ENCODE measurements at regions not wholly inside any gene's neighbourhood (a gene's known extent, or its start where the extent isn't known, plus 50 kb on each side); places are given as distances from the start of the nearest gene placed in this dataset.

DNA sequence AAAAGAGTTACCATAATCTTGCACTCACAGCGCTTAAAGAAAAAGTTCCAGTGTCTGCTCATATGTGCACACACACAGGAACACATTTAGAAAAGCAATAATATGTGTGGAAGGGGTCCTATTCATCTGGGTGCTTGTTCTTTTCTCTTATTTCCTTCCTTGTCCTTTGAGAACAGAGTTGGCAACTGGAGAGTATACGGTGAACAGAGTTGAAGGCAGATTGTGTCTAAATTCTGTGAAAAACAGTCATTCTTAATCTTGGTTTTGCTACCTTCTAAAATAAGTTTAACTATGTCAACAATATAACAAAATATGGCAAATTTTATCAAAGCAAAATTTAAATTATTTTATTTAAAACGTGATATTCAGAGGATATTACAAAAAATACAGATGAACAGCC, 365.1 kb upstream of the NOCT start:
- POLR2A ChIA-PET: no interaction called here
- Mint-ChIP-seq H3K4me3 (no peak overlapping the region), H3K4me1 (no peaks in the 10 kb centered on the region), H3K36me3 (ENCODE audit: low read depth) (no peaks in the 10 kb centered on the region), H3K9me3 (ENCODE audit: low read depth) (no peaks in the 10 kb centered on the region), H3K27ac (no peak overlapping the region), H3K27me3 (no peaks in the 10 kb centered on the region)
- DNase-seq (no peak), ATAC-seq (no peak)
- intact Hi-C loops (cut with DNase I, micrococcal nuclease): no loop called here
- CTCF ChIA-PET: no interaction called here

DNA sequence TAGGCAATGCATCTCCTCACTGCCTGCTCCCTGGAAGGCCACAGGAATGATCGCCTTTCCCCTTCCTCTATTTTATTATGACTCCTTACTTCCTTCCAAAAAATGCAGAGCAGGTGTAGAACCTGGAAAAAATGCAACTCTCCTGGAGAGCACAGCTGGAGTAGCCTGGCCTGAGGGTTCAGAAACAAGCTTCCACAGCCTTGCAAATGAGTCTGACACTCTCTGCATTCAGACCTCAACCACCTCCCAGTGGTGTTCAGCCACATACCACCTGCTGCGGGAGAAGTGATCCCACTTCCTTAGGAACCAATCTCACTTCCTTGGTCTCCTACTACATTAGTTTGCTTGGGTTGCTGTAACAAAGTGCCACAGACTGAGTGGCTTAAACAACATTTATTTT, 368.1 kb upstream of the NOCT start:
- Mint-ChIP-seq H3K36me3 (ENCODE audit: low read depth) (no peaks in the 10 kb centered on the region), H3K4me1 (no peaks in the 10 kb centered on the region), H3K4me3 (no peak overlapping the region), H3K27me3 (no peaks in the 10 kb centered on the region), H3K27ac (no peak overlapping the region), H3K9me3 (ENCODE audit: low read depth) (no peaks in the 10 kb centered on the region)
- ChIA-PET POLR2A (no interaction called here), CTCF (no interaction called here)
- DNase-seq (no peak), ATAC-seq (no peak)
- intact Hi-C loops (cut with DNase I, micrococcal nuclease): no loop called here

- DNase-seq (no peak), ATAC-seq (no peak)
- POLR2A ChIA-PET: no interaction called here
Observed at GRCh38 chr4:138646383-138646782, 369.2 kb upstream of the NOCT start.

GRCh38 chr4:138645289-138645688, 370.3 kb upstream of the NOCT start:
- H3K27me3 Mint-ChIP-seq: peaks cover 4% of the 10 kb centered on the region
- no peak for DNase-seq
- POLR2A ChIA-PET: no interaction called here
- ATAC-seq: no peak
- intact Hi-C loops (cut with DNase I, micrococcal nuclease): no loop called here
- H3K9me3 Mint-ChIP-seq (ENCODE audit: low read depth): no peaks in the 10 kb centered on the region
- H3K27ac Mint-ChIP-seq: no peak overlapping the region
- CTCF ChIA-PET: no interaction called here
- no peak overlapping the region for H3K4me3 Mint-ChIP-seq
- no peaks in the 10 kb centered on the region for H3K36me3 Mint-ChIP-seq (ENCODE audit: low read depth)
- H3K4me1 Mint-ChIP-seq: no peaks in the 10 kb centered on the region

More at GRCh38 chr4:138646383-138646782, 369.2 kb upstream of the NOCT start:
- Mint-ChIP-seq H3K4me3 (no peak overlapping the region), H3K36me3 (ENCODE audit: low read depth) (no peaks in the 10 kb centered on the region), H3K4me1 (no peaks in the 10 kb centered on the region), H3K27ac (no peak overlapping the region), H3K27me3 (peaks cover 4% of the 10 kb centered on the region), H3K9me3 (ENCODE audit: low read depth) (no peaks in the 10 kb centered on the region)
- CTCF ChIA-PET: no interaction called here
- intact Hi-C loops (cut with DNase I, micrococcal nuclease): no loop called here

DNA sequence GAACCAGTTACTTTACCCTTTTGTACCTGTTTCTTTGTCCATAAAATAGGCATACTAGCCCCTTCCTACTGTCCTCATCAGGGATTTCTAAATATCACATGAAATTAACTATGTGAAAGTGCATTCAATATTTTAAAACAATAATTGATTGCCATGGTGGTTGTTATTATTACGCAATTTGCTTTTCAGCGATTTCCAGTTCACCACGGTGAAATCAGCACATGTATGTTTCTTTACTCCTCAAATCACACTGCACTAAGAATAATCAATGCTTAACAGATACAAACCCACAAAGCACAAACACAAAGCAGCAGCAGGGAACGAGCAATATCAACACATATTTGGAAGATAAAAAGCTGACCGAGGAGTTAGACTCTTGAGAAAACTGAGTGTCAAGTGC, 371.3 kb upstream of the NOCT start:
- Mint-ChIP-seq H3K4me1 (no peaks in the 10 kb centered on the region), H3K27ac (no peak overlapping the region), H3K27me3 (peaks cover 4% of the 10 kb centered on the region), H3K9me3 (ENCODE audit: low read depth) (no peaks in the 10 kb centered on the region), H3K36me3 (ENCODE audit: low read depth) (no peaks in the 10 kb centered on the region), H3K4me3 (no peak overlapping the region)
- intact Hi-C loops (cut with DNase I, micrococcal nuclease): no loop called here
- ChIA-PET CTCF (no interaction called here), POLR2A (no interaction called here)
- DNase-seq (no peak), ATAC-seq (no peak)

DNA sequence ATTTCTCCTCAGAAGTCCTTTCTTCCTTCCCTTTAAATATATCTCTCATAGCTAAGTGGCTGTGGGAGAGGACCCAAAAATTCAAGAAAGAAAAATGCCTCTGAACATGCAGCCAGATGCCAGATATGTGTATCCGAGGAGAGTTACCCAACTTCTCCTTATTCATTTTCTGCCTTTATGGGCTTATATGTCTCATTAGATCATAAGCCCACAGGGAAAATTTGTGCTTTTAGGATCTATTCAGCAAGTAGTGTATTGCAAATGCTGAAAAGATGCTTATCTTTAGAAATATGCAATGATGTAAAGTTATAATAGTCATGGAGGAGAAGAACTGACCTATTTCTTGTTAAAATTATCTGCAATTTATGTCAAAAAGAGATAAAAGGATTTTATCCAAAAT, 371.8 kb upstream of the NOCT start:
- DNase-seq: no peak
- Mint-ChIP-seq H3K4me3 (no peak overlapping the region), H3K36me3 (ENCODE audit: low read depth) (no peaks in the 10 kb centered on the region), H3K27me3 (peaks cover 4% of the 10 kb centered on the region), H3K27ac (no peak overlapping the region), H3K4me1 (no peaks in the 10 kb centered on the region), H3K9me3 (ENCODE audit: low read depth) (no peaks in the 10 kb centered on the region)
- no peak for ATAC-seq
- ChIA-PET CTCF (no interaction called here), POLR2A (no interaction called here)
- intact Hi-C loops (cut with DNase I, micrococcal nuclease): no loop called here

GRCh38 chr4:138639018-138639741, 376.4 kb upstream of the NOCT start:
- no peaks in the 10 kb centered on the region for H3K36me3 Mint-ChIP-seq (ENCODE audit: low read depth)
- H3K4me1 Mint-ChIP-seq: no peaks in the 10 kb centered on the region
- POLR2A ChIA-PET: no interaction called here
- intact Hi-C loops (cut with DNase I, micrococcal nuclease): no loop called here
- DNase-seq (no peak), ATAC-seq (no peak)
- H3K4me3 Mint-ChIP-seq: no peak overlapping the region
- CTCF ChIA-PET: interaction anchor here (1.6 kb wide), 1 partner anchor 42 kb away, joined by 6 read pairs; no protein-coding TSS in a partner anchor
- no peaks in the 10 kb centered on the region for H3K9me3 Mint-ChIP-seq (ENCODE audit: low read depth)
- peaks cover 4% of the 10 kb centered on the region for H3K27me3 Mint-ChIP-seq
- H3K27ac Mint-ChIP-seq: no peak overlapping the region

- CTCF ChIA-PET: no interaction called here
- H3K9me3 Mint-ChIP-seq (ENCODE audit: low read depth): no peaks in the 10 kb centered on the region
- H3K4me3 Mint-ChIP-seq: no peak overlapping the region
- peaks cover 3% of the 10 kb centered on the region for H3K27me3 Mint-ChIP-seq
- DNase-seq (no peak), ATAC-seq (no peak)
- no peaks in the 10 kb centered on the region for H3K4me1 Mint-ChIP-seq
- H3K27ac Mint-ChIP-seq: no peak overlapping the region
- POLR2A ChIA-PET: no interaction called here
- no peaks in the 10 kb centered on the region for H3K36me3 Mint-ChIP-seq (ENCODE audit: low read depth)
- intact Hi-C loops (cut with DNase I, micrococcal nuclease): no loop called here
Observed at GRCh38 chr4:138636781-138637180, 378.8 kb upstream of the NOCT start.

DNA sequence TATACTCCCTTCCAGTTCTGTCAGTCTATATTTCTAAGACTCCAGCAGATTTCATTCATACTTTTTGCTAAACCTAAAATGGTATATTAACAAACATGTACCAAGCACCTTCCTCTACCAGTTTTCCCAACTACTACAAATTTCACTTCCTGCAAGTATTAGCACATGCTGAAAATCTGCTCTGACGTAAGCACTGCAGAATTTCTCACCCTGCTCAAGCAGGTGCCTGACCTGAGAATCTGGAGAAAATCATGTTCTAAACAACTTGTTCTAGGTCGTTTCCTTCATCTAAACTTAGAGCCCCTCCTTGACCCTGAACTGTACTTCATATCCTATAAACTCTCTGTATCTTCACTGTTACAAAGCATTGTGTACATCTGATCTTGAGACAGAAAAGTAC, 380.7 kb upstream of the NOCT start:
- Mint-ChIP-seq H3K27me3 (peaks cover 1% of the 10 kb centered on the region), H3K36me3 (ENCODE audit: low read depth) (no peaks in the 10 kb centered on the region), H3K9me3 (ENCODE audit: low read depth) (no peaks in the 10 kb centered on the region), H3K4me3 (no peak overlapping the region), H3K4me1 (no peaks in the 10 kb centered on the region), H3K27ac (no peak overlapping the region)
- no peak for ATAC-seq
- intact Hi-C loops (cut with DNase I, micrococcal nuclease): no loop called here
- DNase-seq: no peak
- CTCF ChIA-PET: no interaction called here
- POLR2A ChIA-PET: no interaction called here

DNA sequence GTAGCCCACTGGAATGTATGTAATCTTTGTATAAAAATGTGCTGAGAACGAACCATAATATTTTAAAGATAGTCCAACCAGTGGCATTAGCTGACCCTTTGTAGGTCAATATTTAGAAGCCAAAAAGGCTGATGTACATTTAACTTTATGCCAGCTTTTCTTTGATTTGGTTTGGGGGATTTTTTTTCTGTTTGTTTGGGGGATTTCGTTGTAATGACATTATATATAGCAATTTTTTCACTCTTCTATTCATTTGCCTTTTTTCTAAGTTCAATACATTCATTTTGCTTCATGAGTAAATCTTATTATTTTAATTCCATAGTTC, 382.0 kb upstream of the NOCT start:
- ChIA-PET POLR2A (no interaction called here), CTCF (no interaction called here)
- intact Hi-C loops (cut with DNase I, micrococcal nuclease): no loop called here
- Mint-ChIP-seq H3K9me3 (ENCODE audit: low read depth) (no peaks in the 10 kb centered on the region), H3K4me1 (no peaks in the 10 kb centered on the region), H3K27ac (no peak overlapping the region), H3K4me3 (no peak overlapping the region), H3K27me3 (peaks cover 2% of the 10 kb centered on the region), H3K36me3 (ENCODE audit: low read depth) (no peaks in the 10 kb centered on the region)
- ATAC-seq: no peak
- DNase-seq: no peak

GRCh38 chr4:138632856-138633579, 382.6 kb upstream of the NOCT start:
- ChIA-PET POLR2A (no interaction called here), CTCF (no interaction called here)
- intact Hi-C loops (cut with DNase I, micrococcal nuclease): no loop called here
- no peak overlapping the region for H3K4me3 Mint-ChIP-seq
- no peaks in the 10 kb centered on the region for H3K36me3 Mint-ChIP-seq (ENCODE audit: low read depth)
- ATAC-seq (no peak), DNase-seq (no peak)
- no peaks in the 10 kb centered on the region for H3K4me1 Mint-ChIP-seq
- H3K27ac Mint-ChIP-seq: no peak overlapping the region
- peaks cover 2% of the 10 kb centered on the region for H3K27me3 Mint-ChIP-seq
- no peaks in the 10 kb centered on the region for H3K9me3 Mint-ChIP-seq (ENCODE audit: low read depth)

DNA sequence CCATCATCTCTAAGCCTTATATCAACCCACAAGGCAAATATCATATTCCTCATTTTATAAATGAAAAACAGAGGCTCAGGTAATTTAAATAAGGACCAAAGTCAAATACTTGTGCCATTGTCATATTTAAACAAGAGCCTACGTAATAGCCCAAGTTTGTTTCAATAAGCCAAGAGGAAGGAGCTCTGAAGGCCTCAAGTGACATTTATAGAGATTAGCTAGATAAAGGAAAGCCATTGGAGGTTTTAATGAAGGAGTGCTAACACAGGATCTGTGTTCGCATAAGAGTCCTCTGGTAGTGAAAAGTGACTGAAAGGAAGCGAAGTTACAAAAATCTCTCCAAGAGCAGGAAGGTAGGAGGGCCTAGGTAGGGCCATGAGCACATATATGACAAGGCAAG, 384.9 kb upstream of the NOCT start:
- Mint-ChIP-seq H3K36me3 (ENCODE audit: low read depth) (no peaks in the 10 kb centered on the region), H3K9me3 (ENCODE audit: low read depth) (no peaks in the 10 kb centered on the region), H3K4me1 (no peaks in the 10 kb centered on the region), H3K27ac (no peak overlapping the region), H3K27me3 (peaks cover 4% of the 10 kb centered on the region), H3K4me3 (no peak overlapping the region)
- DNase-seq: no peak
- POLR2A ChIA-PET: no interaction called here
- intact Hi-C loops (cut with DNase I, micrococcal nuclease): no loop called here
- CTCF ChIA-PET: no interaction called here
- no peak for ATAC-seq
